GM19467 (cell line): ENCODE measurements at regions not wholly inside any gene's neighbourhood (a gene's known extent, or its start where the extent isn't known, plus 50 kb on each side); places are given as distances from the start of the nearest gene placed in this dataset.
"Not testable (repeated sequence)": the region's sequence is repeated elsewhere in the genome, so short reads cannot be mapped to it uniquely, and the experiment has no call there.

ENCODE experiments used
- ATAC-seq: cut with Tn5 transposase; IDR thresholded peaks from one replicate; pipeline ENCODE4 v1.9.1; 2021; ENCODE audit warnings: mild to moderate bottlenecking, moderate library complexity; ENCODE audit not compliant: unreplicated experiment

DNA sequence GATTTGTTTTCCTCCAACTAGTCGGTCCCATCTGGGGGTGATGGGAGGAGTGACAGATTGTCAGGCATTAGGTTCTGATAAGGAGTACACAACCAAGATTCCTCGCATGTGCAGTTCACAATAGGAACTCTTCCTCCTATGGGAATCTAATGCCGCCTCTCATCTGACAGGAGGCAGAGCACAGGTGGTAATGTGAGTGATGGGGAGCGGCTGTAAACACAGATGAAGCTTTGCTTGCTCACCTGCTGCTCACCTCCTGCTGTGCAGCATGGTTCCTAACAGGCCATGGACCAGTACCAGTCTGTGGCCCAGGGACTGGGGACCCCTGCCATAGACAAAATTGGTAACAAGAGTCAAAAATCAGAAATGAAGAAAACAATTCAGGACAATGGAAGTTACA, 173.3 kb upstream of the HMHB1 start:
- ATAC-seq, result no peak

DNA sequence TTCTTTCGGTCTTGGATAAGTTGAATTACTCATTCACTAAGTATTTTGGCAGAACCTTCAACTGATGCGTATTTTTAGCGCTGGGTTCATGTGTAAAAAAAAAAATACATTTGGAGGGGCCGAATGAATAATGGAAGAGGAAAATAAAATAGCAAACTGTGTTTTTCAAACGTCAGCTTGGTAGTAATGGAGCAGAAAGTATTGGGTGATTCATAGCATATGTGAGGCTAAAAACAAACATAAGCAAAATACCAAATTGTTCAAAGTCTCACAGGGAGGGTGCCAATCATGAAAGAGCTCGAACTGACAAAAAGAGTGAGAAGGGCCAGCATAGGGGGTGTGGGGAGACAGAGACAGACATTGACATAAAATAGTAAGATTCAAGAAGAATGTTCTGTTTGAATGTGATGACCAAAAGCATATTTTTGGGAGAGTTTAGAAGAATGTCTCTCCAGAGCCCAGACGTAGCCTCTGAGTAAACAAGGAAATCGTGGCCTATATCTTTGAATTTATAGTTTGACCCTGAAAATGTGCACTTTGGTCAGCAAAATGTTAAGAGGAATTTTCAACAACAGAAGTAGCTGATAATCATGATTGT, 174.9 kb upstream of the HMHB1 start:
- no peak for ATAC-seq

DNA sequence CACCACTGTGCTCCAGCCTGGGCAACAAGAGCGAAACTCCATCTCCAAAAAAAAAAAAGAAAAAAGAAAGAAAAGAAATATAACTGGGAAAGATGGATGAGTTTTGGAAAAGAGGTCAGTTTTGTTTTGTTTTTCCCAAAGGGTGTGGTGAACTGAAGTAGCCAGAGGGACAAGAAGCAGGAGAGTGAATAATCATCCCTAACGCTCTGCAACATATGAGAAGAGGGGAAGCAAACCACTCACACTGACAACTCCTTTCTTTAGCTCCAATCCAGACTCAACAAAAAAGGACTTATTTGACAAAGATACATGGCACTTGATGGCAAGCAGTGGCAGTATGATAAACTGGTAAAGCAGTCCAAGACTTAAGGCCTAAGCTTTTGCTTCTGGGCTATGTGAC, 176.1 kb upstream of the HMHB1 start:
- no peak for ATAC-seq

DNA sequence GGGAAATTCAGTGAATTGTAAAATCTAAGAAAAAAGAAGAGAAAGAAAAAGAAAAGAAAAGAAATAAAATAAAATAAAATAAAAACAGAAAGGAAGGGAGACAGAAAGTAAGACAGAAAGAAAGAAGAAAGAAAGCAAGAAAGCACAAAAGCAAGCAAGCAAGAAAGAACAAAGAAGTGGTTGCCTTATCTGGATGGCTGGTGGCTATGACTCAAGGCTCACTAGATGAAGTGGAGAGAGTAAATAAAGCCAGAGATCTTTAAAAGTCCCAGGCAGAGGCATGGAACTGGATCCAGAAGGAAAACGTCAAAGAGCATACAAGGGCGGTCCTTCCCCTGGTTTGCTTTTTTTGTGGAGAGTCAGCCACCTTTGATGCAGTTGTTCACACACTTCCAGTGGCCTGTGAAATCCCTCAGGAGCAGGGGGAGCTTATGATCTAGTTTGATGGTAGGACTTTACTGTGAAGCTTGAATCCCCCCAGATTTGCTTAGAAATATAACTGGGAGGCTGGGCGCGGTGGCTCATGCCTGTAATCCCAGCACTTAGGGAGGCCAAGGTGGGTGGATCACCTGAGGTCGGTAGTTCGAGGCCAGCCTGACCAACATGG, 176.7 kb upstream of the HMHB1 start:
- no peak for ATAC-seq

DNA sequence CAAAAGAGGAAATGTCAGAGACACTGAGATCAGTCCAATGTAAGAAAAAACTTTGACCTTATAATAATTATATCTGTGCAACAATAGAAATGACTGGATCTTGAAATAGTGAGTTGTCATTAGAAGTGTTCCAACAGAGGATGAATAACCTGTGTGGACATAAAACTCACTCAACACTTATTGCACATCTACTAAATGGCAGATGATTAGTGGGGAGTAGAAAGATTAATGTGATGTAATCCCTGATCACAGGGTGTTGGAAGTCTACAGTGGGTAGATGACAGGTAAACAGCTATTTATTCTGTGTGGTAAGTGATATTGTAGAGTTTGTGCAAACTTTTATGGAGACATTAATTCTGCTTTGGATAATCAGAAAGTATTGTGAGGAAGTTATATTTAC, 177.3 kb upstream of the HMHB1 start:
- no peak for ATAC-seq

DNA sequence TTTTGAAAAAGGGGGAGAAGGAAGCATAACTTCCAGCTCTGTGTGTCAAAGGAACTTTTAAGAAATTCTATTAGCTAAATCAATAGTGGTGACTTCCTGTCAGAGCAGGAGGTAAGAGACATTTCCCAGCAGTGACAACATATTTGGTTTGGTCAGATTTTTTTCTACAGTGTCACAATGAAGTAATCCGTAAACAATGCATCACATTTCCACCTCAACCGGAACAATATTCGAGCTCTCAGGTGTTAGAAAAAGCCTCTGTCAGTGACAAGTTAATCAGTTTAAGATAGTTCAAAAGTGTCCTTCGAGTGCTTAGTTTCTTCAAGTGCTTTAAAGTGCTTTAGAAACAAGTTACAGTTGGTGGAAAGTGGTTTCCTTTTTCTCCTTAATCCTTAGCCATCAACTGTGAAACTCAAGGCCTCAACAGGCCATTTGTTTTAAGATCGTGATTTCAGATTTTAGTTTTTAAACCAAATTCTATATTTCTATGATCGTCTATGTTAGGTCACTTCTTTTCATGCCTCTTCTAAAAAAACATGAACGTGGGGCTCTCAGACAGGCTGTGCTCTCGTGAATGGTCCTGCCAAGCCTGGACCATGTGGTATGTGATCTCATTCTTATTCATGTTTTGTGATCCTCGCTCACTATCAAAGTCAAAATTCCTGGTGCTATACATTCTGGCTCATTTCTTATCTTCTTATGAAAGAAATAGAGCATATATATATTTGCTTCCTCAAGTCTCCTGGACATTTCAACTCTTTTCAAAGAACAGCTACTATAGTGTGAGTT, 181.9 kb upstream of the HMHB1 start:
- no peak for ATAC-seq

DNA sequence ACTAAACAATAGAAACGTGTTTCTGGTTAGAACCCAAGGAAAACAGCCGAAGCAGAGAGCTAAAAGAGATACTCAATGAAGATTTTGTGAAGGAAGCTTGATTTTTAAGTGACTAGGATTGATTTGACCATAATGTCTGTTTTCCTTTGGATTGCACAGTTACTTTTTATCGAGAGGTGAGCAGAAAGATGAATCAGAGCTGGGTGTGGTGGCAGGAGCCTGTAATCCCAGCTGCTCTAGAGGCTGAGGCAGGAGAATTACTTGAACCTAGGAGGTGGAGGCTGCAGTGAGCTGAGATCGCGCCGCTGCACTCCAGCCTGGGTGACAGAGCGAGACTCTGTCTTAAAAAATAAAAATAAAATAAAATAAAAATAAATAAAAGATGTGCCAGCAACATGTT, 186.9 kb upstream of the HMHB1 start:
- ATAC-seq, result not testable (repeated sequence)

DNA sequence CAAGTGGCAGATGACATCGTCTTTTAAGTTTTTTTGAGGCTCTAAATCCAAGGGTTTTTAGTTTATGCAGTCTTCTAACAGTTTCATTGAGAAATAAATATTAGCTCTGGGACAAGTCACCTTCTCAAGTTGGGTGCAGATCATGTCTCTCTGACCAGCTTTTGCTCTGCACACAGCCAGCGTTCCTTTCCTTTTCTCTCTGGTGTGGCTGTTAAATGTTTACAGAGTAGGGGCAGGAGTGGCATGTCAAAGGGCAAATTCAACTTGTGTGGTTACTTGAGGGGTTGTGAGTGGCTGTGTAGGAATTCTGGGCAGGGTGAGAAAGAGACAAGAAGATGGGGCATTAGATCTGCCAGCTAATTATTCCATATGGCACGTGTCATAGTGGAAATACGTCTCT, 187.5 kb upstream of the HMHB1 start:
- no peak for ATAC-seq

DNA sequence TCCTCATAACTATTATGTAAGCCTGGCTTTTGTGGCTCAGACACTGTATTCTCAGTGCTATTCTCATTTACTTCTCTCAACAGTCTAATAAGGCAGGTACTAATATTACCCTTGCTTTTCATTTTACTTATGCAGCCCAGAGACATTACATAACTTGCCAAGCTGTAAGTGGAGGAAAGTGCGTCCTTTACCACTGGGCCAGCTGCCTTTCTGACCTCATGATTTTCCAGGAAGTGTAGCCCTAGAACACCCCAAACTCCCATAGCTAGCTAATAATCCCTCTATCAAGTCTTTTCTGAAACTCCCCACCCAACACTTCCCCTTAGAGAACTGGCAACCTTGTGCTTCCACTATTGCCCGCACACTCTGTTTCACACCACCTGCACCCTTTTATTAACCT, 192.9 kb upstream of the HMHB1 start:
- no peak for ATAC-seq

DNA sequence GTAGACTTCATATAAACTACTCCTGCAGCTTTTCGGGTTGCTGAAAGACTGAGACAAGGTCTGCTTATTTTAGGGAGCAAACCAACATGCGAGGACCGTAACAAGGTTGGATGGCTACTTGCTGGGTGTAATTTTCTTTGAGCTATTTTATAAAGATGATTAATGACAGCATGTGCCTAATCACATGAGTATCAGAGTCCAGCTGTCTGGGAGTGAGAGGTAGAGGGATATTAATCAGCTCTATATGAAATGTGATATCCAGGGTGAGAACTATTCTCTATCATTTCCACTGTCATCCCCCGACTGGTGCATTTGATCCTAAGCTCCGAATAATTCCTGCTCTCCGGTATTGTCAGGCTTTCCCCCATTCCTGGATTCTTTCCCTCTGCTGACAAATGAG, 193.8 kb upstream of the HMHB1 start:
- ATAC-seq, result no peak

DNA sequence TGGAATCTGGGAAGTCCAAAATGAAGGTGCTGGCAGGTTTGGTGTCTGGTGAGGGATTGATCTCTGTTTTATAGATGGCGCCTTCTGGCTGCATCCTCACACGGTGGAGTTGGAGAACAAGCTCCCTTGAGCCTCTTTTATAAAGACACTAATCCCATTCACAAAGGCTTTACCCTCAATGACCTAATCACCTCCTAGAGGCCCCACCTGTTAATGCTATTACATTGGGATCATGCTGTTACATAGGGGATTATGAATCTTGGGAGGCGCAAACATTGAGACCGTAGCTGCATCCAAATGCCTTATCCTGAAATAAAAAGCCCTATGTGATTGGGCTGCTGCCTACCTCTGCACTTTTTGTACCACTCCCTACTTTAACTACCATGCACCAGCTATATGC, 197.1 kb upstream of the HMHB1 start:
- ATAC-seq, result no peak

DNA sequence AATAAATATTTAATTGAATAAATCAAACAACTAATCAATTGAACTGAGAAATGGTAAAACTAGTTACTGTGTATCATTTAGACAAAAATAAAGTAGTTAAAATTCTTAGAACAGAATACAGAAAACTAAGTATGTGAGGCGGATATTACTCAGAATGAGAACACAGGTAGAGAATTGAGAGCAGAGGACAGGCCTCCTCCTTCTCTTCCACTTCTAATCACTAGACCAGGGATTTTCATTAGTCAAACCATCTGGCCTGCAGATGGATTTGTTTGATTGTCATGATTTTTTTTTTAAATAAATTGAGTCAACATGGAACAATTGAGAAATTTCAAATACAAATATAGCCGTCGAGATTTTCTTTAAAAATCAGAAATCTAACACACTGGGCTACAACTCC, 198.6 kb upstream of the HMHB1 start:
- no peak for ATAC-seq

DNA sequence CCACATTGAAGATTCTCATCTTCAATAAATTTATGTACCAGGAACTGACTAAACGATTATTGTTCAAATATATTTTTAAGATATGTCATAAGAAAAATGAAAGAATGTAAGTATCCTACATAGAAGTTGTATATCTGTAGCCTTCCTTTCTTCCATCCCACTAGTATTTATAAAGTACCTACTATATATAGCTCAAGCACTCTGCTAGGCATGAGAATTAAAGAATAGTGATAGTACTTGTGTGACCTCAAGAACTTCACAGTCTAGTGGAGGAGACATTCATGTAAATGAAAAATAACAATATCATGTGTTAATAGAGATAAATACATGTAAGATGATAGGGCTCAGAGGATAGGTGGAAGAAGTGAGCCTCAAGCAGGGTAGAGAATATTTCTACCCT, 201.0 kb upstream of the HMHB1 start:
- ATAC-seq, result no peak

DNA sequence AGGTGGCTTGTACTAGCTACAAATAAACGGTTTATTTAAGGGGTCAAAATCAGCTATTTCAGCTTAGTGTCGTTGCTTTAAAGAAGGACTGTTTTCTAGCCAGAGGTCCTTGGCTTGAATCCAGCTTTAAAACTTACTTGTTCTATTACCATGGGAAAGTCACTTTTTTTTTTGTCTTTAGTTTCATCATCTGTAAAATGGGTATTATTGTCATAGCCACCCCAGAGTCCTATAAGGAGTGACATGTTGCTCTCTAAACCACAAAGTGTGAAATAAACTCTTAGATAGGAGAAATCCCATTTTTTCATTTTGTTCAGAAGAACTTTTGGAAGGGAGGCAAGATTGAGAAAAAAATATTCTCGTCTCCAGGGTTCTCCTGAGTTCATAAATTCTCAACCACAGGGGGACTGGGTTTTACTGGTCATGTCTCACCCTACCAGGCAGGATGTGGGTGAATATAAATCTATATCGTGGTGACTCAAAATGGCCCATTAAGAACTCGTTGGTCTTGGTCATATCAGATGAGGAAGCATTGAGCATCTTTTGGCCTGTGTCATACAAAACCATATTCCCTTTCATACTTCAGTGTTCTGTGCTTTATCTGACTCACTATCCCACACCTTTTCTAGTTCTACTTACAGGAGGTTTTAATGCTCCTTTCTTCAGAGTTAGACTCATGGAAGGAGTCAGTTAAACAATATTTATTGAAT, 202.7 kb upstream of the NR3C1 start:
- ATAC-seq, result peak; percentile 65

DNA sequence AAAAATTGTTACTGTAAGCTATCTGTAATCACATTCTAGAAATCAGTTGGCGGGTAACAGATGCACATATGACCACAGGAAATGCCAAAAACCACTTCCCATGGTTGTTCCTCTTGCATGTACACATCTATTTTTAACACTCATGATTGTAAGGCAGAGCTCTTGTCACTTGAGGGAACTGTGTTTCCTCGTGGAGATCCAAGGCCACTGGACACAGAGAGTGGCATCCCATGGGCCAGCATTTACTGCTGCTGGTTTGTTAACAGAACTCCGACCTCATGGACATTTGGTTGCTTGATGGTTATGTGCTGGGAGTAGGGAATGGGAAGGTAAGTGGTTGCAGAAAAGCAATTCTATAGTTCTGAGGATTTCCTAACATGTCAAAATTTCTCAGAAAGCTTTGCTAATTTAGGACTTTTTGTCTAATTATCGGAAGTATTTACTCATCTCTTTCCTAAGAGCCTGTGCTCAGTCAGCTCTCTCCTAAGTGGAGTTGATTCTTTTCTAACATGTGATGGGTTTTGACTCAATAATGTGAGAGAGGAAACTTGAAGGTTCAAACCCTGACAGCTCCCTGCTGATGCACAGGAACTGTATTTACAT, 202.0 kb upstream of the NR3C1 start:
- peak; percentile 56 for ATAC-seq

DNA sequence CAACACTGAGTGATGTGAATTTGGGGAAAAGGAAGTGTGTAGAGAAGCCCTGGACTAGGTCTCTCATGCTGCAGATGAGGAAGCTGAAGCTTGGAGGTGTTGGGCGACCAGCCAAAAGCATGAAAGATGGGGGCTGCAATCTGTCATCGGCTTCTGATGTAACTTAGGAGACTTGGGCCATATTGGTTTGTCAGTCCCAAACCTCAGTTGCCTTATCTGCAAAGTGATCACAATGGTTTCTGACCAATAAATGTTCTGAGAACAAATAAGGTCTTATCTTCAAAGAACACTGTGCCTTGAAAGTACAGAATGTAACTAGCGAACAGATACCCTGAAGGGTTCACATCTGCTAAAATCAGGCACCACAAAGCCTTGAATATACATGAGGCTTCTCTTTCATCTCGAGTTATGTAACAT, 198.4 kb upstream of the NR3C1 start:
- no peak for ATAC-seq

DNA sequence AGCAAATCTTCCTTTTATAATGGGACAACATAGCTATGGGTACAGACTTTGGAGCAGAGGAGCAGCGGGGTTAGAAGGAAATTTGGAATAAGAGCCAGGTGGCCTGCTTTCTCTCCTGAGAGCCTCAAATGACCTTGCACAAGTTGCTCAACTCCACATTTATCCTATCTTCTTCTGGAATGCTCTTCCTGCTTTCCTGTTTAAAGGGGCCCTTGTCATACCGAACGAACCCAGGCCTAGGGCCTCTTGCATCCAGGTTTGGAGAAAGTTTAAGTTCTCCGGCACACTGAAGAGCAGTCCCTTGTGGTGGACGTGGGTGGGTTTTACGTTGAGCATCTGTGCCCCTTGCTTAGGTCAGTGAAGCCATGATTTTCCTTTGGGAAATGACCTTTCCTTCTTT, 197.9 kb upstream of the NR3C1 start:
- ATAC-seq, result no peak

DNA sequence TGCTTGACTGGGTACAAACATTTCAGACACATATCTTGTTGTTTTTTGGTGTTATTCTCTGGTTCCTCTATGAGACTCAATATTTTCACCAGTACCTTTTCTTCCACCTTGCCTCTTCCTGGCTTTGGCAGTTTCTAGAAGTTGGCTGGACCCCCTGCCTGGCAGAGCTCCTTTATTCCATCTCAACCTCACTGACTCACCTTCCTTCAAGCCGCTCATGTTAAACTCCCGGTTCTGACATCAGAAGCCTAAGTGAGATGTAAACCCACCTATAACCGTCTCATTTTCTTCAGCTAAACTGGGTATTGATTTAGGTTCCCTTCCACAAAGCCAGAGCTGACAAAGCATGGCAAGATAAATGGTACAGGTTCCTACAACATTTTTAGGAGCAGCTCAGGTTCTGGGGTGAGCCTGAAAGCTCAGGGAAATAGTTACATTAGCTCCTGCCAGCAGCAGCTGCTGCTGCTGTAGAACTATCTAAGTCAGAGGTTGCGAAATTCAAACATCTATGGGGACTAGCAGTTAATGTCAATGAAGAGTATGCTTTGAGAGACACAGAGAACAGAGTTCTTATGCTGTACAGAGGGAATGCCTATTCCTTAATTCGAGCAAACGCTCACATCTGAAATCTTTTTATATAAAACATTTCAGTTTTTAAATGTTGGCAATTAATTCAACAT, 197.1 kb upstream of the NR3C1 start:
- ATAC-seq, result no peak

DNA sequence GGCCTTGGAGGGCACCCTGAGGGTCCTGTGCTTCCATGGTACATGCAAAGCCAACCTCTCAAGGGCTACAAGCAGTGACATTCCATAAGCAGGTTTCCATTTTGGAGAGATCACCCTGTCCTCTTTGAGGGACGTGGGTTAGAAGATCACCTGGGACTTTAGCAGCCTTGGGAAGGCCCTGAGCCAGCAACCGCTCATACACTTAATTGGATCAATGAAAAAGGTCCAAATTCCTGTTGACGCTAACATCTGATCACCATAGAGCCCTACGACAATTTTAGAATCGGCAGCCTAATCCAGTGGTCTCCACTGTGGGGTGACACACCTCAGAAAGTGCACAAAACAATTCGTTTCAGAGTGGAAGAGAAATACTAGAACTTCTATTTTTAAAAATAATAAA, 196.0 kb upstream of the NR3C1 start:
- no peak for ATAC-seq

DNA sequence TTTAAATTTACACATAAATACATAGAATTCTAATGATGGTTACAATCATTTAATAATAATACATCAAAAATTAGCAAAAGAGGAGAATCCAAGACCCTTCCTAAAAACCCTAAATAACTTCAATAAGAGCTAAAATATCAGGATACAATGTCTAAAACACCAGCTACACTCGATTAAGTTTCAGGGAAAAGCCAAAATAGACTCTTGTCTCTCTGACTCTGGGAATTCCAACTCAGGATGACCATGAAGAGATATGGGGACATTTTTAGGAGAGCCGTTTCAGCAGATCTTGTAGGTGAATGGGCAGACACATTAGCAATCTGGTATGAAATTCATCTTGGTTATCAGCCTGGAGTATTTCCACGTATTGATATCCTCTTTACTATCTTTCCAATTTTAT, 193.3 kb upstream of the NR3C1 start:
- ATAC-seq, result no peak
